ENCODE measurements at regions not wholly inside any gene's neighbourhood (a gene's known extent, or its start where the extent isn't known, plus 50 kb on each side); places are given as distances from the start of the nearest gene placed in this dataset.

- TF ChIP-seq STAG1 (CRISPR knock-in tag; IDR thresholded peaks at IDR 0.05; ENCODE audit: borderline replicate concordance) (peak; percentile 60; the same call in 1 of the 2 replicates), RAD21 (CRISPR knock-in tag; conservative IDR thresholded peaks at IDR 0.05 in 1 of 2, IDR thresholded peaks at IDR 0.05 in 1 of 2) (peak; percentile 85 to 89)
- TF ChIP-seq, protein P1, sequence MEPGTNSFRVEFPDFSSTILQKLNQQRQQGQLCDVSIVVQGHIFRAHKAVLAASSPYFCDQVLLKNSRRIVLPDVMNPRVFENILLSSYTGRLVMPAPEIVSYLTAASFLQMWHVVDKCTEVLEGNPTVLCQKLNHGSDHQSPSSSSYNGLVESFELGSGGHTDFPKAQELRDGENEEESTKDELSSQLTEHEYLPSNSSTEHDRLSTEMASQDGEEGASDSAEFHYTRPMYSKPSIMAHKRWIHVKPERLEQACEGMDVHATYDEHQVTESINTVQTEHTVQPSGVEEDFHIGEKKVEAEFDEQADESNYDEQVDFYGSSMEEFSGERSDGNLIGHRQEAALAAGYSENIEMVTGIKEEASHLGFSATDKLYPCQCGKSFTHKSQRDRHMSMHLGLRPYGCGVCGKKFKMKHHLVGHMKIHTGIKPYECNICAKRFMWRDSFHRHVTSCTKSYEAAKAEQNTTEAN (CRISPR knock-in tag; IDR thresholded peaks at IDR 0.05): no peak
- TF ChIP-seq, protein P2, sequence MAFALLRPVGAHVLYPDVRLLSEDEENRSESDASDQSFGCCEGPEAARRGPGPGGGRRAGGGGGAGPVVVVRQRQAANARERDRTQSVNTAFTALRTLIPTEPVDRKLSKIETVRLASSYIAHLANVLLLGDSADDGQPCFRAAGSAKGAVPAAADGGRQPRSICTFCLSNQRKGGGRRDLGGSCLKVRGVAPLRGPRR (CRISPR knock-in tag; IDR thresholded peaks at IDR 0.05): no peak
These were observed 62.9 kb upstream of the CTIF start (continued) for GRCh38 chr18:48475635-48476549.

DNA sequence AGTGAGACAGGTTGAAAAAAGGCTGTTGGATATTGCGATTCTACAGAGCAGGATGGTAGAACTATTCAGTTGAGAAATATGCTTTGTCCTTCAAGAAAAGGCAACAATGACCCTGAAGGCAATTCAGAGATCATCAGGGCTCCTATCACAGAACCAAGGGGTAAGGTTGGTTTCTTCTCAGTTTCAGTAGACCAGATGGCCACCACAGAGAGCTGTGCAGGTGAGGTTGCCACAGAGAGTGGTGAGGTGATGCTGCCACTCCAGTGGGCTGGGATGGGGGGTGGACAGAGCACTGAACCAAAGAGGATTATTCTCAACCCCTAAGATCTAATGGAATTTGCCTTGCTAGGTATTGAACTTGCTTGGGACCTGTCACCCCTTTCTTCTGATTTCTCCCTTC is 64.6 kb upstream of the ZBTB7C start:
- no peaks in the 10 kb centered on the region for H3K36me3 ChIP-seq (ENCODE audit: control insufficient read depth, insufficient read depth, low read length)
- CTCF ChIA-PET (ENCODE audit: low intra/inter-chr PET ratio): no interaction called here
- no peak for ATAC-seq

More for the DNA sequence above, 64.6 kb upstream of the ZBTB7C start:
- intact Hi-C loops (cut with micrococcal nuclease) (no loop called here), in situ Hi-C loops (cut with MboI) (no loop called here)
- H3K27me3 ChIP-seq (ENCODE audit: control insufficient read depth in 2 of 2, insufficient read depth in 2 of 2, low read length in 2 of 2): peaks cover 0 to 7% of the 10 kb centered on the region in 2 experiments; a peak in 2 of 5 replicates
- H3K4me2 ChIP-seq (ENCODE audit: insufficient read depth, low read length): no peak overlapping the region
- no peaks in the 10 kb centered on the region for H3K79me2 ChIP-seq (ENCODE audit: control insufficient read depth, insufficient read depth, low read length)
- DNase-seq (ENCODE audit: extremely low read depth in 1 of 4, low spot score in 3 of 4) (no peak), FAIRE-seq (no peak)
- H3K4me1 ChIP-seq (replicated peaks in 1 of 2; ENCODE audit: control insufficient read depth in 2 of 2, insufficient read depth in 2 of 2, low read length in 2 of 2): no peaks in the 10 kb centered on the region; a peak in 1 of 5 replicates
- H4K20me1 ChIP-seq (replicated peaks; ENCODE audit: control insufficient read depth, insufficient read depth, low read length): 0 out of 2 replicates have a peak, but pooled peaks cover 3% of the 10 kb centered on the region
- POLR2A ChIA-PET: no interaction called here
- no peak overlapping the region for H2AFZ ChIP-seq (ENCODE audit: low read depth, low read length)
- no peak overlapping the region for H3K9ac ChIP-seq (ENCODE audit: insufficient read depth in 1 of 2, low read depth in 2 of 2, low read length in 2 of 2)
- BruUV-seq (replicated peaks): no TSS peak
- TF ChIP-seq, protein P3, sequence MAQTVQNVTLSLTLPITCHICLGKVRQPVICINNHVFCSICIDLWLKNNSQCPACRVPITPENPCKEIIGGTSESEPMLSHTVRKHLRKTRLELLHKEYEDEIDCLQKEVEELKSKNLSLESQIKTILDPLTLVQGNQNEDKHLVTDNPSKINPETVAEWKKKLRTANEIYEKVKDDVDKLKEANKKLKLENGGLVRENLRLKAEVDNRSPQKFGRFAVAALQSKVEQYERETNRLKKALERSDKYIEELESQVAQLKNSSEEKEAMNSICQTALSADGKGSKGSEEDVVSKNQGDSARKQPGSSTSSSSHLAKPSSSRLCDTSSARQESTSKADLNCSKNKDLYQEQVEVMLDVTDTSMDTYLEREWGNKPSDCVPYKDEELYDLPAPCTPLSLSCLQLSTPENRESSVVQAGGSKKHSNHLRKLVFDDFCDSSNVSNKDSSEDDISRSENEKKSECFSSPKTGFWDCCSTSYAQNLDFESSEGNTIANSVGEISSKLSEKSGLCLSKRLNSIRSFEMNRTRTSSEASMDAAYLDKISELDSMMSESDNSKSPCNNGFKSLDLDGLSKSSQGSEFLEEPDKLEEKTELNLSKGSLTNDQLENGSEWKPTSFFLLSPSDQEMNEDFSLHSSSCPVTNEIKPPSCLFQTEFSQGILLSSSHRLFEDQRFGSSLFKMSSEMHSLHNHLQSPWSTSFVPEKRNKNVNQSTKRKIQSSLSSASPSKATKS (CRISPR knock-in tag; IDR thresholded peaks at IDR 0.05): no peak
- no peak for TF ChIP-seq NR0B1 (IDR thresholded peaks at IDR 0.05; ENCODE audit: partially characterized antibody)
- no peak for TF ChIP-seq TEAD1 (CRISPR knock-in tag; IDR thresholded peaks at IDR 0.05)
- no peak overlapping the region for H3K27ac ChIP-seq (ENCODE audit: extremely low read depth, low read depth, low read length)
- no peak overlapping the region for H3K4me3 ChIP-seq
- H3K9me1 ChIP-seq (ENCODE audit: control insufficient read depth, insufficient read depth, low read length): no peaks in the 10 kb centered on the region
- H3K9me3 ChIP-seq (replicated peaks; ENCODE audit: control insufficient read depth, insufficient read depth, low read depth, low read length): no peaks in the 10 kb centered on the region
- no CpG with 5 or more reads among the region's 1 CpG for WGBS (ENCODE audit: insufficient coverage, low coverage, missing lambda C conversion rate)

Data from K562 (cell line).